ENCODE measurements at regions not wholly inside any gene's neighbourhood (a gene's known extent, or its start where the extent isn't known, plus 50 kb on each side); places are given as distances from the start of the nearest gene placed in this dataset.

- TF ChIP-seq CEBPB (IDR thresholded peaks at IDR 0.05) (no peak), TEAD4 (IDR thresholded peaks at IDR 0.05) (no peak), RAD21 (IDR thresholded peaks at IDR 0.05; ENCODE audit: low read depth) (no peak), NFIC (IDR thresholded peaks at IDR 0.05) (no peak), CREB1 (IDR thresholded peaks at IDR 0.05; ENCODE audit: low read depth) (no peak), YY1 (IDR thresholded peaks at IDR 0.05; ENCODE audit: low read depth) (no peak), TAF1 (IDR thresholded peaks at IDR 0.05; ENCODE audit: low read depth) (no peak), TCF12 (IDR thresholded peaks at IDR 0.05; ENCODE audit: low read depth) (no peak), ZBTB7A (IDR thresholded peaks at IDR 0.05; ENCODE audit: low read depth) (no peak), EP300 (IDR thresholded peaks at IDR 0.05; ENCODE audit: borderline replicate concordance) (no peak), FOXM1 (IDR thresholded peaks at IDR 0.05; ENCODE audit: borderline replicate concordance, low read depth) (no peak)
- TF ChIP-seq, protein P1, sequence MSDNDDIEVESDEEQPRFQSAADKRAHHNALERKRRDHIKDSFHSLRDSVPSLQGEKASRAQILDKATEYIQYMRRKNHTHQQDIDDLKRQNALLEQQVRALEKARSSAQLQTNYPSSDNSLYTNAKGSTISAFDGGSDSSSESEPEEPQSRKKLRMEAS (IDR thresholded peaks at IDR 0.05), result no peak
- TF ChIP-seq, protein P2, sequence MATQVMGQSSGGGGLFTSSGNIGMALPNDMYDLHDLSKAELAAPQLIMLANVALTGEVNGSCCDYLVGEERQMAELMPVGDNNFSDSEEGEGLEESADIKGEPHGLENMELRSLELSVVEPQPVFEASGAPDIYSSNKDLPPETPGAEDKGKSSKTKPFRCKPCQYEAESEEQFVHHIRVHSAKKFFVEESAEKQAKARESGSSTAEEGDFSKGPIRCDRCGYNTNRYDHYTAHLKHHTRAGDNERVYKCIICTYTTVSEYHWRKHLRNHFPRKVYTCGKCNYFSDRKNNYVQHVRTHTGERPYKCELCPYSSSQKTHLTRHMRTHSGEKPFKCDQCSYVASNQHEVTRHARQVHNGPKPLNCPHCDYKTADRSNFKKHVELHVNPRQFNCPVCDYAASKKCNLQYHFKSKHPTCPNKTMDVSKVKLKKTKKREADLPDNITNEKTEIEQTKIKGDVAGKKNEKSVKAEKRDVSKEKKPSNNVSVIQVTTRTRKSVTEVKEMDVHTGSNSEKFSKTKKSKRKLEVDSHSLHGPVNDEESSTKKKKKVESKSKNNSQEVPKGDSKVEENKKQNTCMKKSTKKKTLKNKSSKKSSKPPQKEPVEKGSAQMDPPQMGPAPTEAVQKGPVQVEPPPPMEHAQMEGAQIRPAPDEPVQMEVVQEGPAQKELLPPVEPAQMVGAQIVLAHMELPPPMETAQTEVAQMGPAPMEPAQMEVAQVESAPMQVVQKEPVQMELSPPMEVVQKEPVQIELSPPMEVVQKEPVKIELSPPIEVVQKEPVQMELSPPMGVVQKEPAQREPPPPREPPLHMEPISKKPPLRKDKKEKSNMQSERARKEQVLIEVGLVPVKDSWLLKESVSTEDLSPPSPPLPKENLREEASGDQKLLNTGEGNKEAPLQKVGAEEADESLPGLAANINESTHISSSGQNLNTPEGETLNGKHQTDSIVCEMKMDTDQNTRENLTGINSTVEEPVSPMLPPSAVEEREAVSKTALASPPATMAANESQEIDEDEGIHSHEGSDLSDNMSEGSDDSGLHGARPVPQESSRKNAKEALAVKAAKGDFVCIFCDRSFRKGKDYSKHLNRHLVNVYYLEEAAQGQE (IDR thresholded peaks at IDR 0.05; ENCODE audit: low read depth), result no peak
Measured at GRCh38 chr3:174783502-174783901, 75.6 kb upstream of the NAALADL2 start.
